ENCODE measurements at regions not wholly inside any gene's neighbourhood (a gene's known extent, or its start where the extent isn't known, plus 50 kb on each side); places are given as distances from the start of the nearest gene placed in this dataset.

DNA sequence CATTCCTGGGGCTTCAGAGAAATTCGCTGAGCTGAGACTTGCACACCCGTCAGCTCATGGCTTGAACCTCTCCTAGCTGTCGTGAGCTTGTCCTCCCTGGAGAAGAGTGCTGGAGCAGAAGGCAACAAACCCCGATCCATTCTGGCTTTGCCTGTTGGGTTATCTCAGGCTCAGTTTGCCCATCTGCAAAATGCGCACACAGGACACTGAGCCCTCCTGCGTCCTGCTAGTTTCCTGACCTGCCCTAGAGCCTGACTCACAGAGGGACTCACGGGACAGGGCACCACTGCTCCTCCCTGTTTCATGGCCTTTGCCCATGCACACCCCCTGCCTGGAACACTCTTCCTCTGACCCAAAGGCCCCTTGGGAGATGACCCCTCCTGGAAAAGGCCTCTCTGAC lies 365.0 kb downstream of the MN1 start:
- Histone ChIP-seq H3K4me3 (ENCODE audit: low read depth, low read length, poor library complexity, severe bottlenecking) (no peak overlapping the region), H3K36me3 (ENCODE audit: insufficient read depth, low read length, poor library complexity, severe bottlenecking) (no peaks in the 10 kb centered on the region), H3K27me3 (replicated peaks; ENCODE audit: insufficient read depth, low read depth, low read length, poor library complexity) (no peaks in the 10 kb centered on the region), H3K27ac (ENCODE audit: low read depth, low read length, poor library complexity, severe bottlenecking) (no peak overlapping the region), H3K9me3 (ENCODE audit: low read depth, low read length, poor library complexity, severe bottlenecking) (no peaks in the 10 kb centered on the region), H3K4me1 (ENCODE audit: insufficient read depth, low read length, poor library complexity, severe bottlenecking) (peaks cover 17% of the 10 kb centered on the region)
- ChIA-PET CTCF (no interaction called here), POLR2A (ENCODE audit: low non-redundant PET) (no interaction called here)
- no peak for DNase-seq (ENCODE audit: low spot score)
- no TSS peak for BruUV-seq (replicated peaks)
- intact Hi-C loops (cut with micrococcal nuclease; ENCODE audit: unreplicated experiment), result no loop called here
- TF ChIP-seq, protein P1, sequence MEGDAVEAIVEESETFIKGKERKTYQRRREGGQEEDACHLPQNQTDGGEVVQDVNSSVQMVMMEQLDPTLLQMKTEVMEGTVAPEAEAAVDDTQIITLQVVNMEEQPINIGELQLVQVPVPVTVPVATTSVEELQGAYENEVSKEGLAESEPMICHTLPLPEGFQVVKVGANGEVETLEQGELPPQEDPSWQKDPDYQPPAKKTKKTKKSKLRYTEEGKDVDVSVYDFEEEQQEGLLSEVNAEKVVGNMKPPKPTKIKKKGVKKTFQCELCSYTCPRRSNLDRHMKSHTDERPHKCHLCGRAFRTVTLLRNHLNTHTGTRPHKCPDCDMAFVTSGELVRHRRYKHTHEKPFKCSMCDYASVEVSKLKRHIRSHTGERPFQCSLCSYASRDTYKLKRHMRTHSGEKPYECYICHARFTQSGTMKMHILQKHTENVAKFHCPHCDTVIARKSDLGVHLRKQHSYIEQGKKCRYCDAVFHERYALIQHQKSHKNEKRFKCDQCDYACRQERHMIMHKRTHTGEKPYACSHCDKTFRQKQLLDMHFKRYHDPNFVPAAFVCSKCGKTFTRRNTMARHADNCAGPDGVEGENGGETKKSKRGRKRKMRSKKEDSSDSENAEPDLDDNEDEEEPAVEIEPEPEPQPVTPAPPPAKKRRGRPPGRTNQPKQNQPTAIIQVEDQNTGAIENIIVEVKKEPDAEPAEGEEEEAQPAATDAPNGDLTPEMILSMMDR (conservative IDR thresholded peaks at IDR 0.05; ENCODE audit: low read depth, low read length), result no peak
- TF ChIP-seq EZH2 (IDR thresholded peaks at IDR 0.05; ENCODE audit: borderline replicate concordance, low read depth, low read length, poor library complexity, severe bottlenecking), result no peak

DNA sequence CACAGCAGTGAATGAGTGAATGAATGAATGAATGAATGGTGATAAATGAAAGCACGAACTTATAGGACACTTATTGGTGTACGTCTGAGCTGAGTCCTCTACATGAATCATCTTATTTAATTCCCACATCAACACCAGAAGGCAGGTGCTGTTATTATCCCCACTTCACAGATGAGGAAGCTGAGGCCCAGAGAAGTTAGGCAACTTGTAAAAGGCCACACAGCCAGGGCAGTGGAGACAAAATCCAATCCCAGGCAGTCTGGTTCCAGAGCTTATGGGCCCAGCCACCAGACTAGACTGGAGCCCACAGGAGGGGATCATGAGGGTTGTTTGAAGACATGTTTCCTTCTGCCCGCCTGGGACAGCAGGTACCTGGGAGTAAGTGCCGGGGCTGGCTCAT lies 364.0 kb downstream of the MN1 start:
- intact Hi-C loops (cut with micrococcal nuclease; ENCODE audit: unreplicated experiment), result no loop called here
- ChIA-PET POLR2A (ENCODE audit: low non-redundant PET) (no interaction called here), CTCF (no interaction called here)
- BruUV-seq (replicated peaks), result no TSS peak
- Histone ChIP-seq H3K27ac (ENCODE audit: low read depth, low read length, poor library complexity, severe bottlenecking) (no peak overlapping the region), H3K27me3 (replicated peaks; ENCODE audit: insufficient read depth, low read depth, low read length, poor library complexity) (no peaks in the 10 kb centered on the region), H3K4me3 (ENCODE audit: low read depth, low read length, poor library complexity, severe bottlenecking) (no peak overlapping the region), H3K36me3 (ENCODE audit: insufficient read depth, low read length, poor library complexity, severe bottlenecking) (no peaks in the 10 kb centered on the region), H3K4me1 (ENCODE audit: insufficient read depth, low read length, poor library complexity, severe bottlenecking) (peaks cover 27% of the 10 kb centered on the region), H3K9me3 (ENCODE audit: low read depth, low read length, poor library complexity, severe bottlenecking) (no peaks in the 10 kb centered on the region)
- DNase-seq (ENCODE audit: low spot score), result no peak
- TF ChIP-seq EZH2 (IDR thresholded peaks at IDR 0.05; ENCODE audit: borderline replicate concordance, low read depth, low read length, poor library complexity, severe bottlenecking), result no peak
- TF ChIP-seq, protein P1 (conservative IDR thresholded peaks at IDR 0.05; ENCODE audit: low read depth, low read length), result no peak

DNA sequence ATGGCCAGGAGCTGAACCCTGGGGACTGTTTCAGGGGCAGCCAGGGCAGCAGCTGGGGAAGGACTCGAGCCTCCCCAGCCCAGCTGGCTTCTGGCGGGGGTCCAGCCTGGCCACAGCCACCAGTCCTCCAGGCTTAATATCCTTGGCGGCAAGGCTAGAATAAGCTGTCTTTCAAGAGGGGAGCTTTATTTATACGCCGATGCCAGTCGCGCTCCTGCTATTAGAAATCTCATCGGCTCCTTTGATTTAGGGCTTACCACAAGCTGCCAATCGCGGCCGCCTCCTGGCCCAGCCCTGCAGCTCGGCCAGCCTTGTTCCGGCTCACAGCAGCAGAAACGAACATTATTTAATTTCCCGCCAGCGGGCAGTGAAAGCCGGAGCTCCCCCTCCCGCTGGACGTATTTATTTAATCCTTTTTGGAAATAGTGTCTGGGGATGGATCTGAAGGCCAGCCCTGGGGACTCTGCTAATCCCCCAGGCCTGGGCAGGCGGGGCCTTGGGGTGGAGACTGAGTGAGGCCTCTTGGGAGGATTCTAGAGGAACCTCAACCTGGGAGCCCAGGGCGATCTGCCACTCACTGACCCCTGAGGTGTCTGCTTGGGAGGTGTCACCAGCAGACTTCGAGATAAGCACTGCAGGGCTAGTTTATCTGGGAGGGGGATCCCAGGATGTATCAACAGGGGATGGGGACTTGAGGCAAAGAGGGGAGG lies 363.1 kb downstream of the MN1 start:
- peak; percentile 71 for DNase-seq (ENCODE audit: low spot score)
- CTCF ChIA-PET, result no interaction called here
- no peak overlapping the region for H3K27ac ChIP-seq (ENCODE audit: low read depth, low read length, poor library complexity, severe bottlenecking)
- H3K4me3 ChIP-seq (ENCODE audit: low read depth, low read length, poor library complexity, severe bottlenecking), result no peak overlapping the region
- H3K4me1 ChIP-seq (ENCODE audit: insufficient read depth, low read length, poor library complexity, severe bottlenecking), result peaks cover 28% of the 10 kb centered on the region
- H3K27me3 ChIP-seq (replicated peaks; ENCODE audit: insufficient read depth, low read depth, low read length, poor library complexity), result no peaks in the 10 kb centered on the region
- POLR2A ChIA-PET (ENCODE audit: low non-redundant PET), result no interaction called here
- TF ChIP-seq, protein P1 (conservative IDR thresholded peaks at IDR 0.05; ENCODE audit: low read depth, low read length), result no peak
- TF ChIP-seq EZH2 (IDR thresholded peaks at IDR 0.05; ENCODE audit: borderline replicate concordance, low read depth, low read length, poor library complexity, severe bottlenecking), result no peak
- BruUV-seq (replicated peaks), result no TSS peak
- H3K36me3 ChIP-seq (ENCODE audit: insufficient read depth, low read length, poor library complexity, severe bottlenecking), result no peaks in the 10 kb centered on the region
- intact Hi-C loops (cut with micrococcal nuclease; ENCODE audit: unreplicated experiment), result no loop called here
- no peaks in the 10 kb centered on the region for H3K9me3 ChIP-seq (ENCODE audit: low read depth, low read length, poor library complexity, severe bottlenecking)

Measured in A673 (cell line).